ENCODE measurements at regions not wholly inside any gene's neighbourhood (a gene's known extent, or its start where the extent isn't known, plus 50 kb on each side); places are given as distances from the start of the nearest gene placed in this dataset.

DNA sequence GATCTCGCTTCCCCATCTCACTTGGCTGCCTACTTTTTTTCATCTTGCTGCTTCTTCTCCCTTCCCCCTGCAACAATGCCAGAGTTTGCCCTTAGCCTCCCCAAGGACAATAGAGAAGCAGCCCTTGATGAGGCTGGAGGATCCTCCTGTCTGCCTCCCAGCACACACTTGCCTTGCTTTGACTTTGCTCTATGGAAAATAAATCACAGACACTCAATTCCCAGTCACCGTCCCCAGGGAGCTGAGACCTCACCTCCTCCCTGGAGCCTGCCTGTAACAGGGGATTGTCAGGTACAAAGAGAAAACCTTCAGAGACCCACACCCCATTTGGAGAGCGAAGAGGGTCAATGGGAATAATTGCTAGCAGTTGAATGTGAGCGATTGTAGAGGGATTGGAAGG lies 242.1 kb upstream of the ZNF462 start:
- no peak overlapping the region for H3K4me3 ChIP-seq (ENCODE audit: control insufficient read depth, low read depth, low read length)
- TF ChIP-seq, protein P1, sequence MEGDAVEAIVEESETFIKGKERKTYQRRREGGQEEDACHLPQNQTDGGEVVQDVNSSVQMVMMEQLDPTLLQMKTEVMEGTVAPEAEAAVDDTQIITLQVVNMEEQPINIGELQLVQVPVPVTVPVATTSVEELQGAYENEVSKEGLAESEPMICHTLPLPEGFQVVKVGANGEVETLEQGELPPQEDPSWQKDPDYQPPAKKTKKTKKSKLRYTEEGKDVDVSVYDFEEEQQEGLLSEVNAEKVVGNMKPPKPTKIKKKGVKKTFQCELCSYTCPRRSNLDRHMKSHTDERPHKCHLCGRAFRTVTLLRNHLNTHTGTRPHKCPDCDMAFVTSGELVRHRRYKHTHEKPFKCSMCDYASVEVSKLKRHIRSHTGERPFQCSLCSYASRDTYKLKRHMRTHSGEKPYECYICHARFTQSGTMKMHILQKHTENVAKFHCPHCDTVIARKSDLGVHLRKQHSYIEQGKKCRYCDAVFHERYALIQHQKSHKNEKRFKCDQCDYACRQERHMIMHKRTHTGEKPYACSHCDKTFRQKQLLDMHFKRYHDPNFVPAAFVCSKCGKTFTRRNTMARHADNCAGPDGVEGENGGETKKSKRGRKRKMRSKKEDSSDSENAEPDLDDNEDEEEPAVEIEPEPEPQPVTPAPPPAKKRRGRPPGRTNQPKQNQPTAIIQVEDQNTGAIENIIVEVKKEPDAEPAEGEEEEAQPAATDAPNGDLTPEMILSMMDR (IDR thresholded peaks at IDR 0.05; ENCODE audit: control insufficient read depth, insufficient read depth, low read depth, low read length, missing control alignments): no peak
- DNase-seq (ENCODE audit: low read depth): no peak

DNA sequence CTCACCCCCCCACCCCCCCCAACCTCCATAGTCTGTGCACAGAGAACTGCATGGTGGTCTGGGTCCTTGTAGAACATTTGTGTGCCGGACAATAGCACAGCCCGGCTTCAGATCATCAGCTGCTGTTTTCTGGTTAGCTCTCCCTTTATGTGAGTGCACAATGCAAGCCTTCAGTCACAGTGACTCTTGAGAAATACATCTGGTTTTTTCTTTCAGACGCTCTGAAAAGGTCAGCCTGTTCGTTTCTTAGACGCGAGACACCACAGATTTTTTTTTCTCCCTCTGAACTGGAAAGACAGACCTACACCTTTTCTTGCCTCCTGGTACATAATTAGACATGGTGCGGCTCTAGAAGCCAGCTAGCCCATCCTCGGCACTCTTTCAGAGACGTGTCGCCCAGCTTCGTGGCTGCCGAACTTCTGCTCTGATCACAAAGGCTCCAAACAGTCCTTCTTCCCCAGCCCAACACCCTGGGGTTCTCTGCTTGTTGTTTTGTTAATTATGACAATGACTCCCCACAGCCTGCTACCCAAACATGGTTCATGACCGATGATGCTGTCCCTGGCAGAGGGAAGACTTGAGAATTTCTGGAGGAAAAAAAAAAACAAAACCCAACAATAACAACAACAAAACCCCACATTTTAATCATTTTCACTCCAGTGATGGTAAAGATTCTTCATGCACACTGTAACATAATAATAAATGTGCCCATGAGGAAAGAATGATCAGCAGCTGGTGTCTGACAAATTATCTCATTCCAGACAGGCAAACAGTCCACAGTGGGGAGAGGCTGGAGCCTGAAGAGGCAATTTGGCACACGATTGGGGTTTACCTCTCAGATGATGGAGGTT lies 241.4 kb upstream of the ZNF462 start:
- no peak for DNase-seq (ENCODE audit: low read depth)
- TF ChIP-seq, protein P1 (IDR thresholded peaks at IDR 0.05; ENCODE audit: control insufficient read depth, insufficient read depth, low read depth, low read length, missing control alignments): no peak
- no peak overlapping the region for H3K4me3 ChIP-seq (ENCODE audit: control insufficient read depth, low read depth, low read length)

DNA sequence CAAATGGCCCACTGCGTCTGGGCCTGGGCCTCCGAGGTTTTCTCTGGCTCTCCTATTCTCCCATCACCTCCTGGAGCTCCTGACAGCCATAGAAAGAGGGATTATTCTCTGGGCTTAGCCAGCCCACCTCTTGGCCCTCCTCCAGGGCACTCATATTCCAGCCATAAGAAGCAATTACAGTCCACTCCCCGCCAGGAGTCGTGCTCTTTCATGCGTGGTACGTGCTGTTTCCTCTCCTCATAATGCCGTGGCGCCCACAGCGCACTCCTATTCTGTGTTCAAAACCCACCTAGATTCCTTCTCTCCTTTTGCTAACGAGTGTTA lies 240.8 kb upstream of the ZNF462 start:
- DNase-seq (ENCODE audit: low read depth): no peak
- TF ChIP-seq, protein P1 (IDR thresholded peaks at IDR 0.05; ENCODE audit: control insufficient read depth, insufficient read depth, low read depth, low read length, missing control alignments): no peak
- H3K4me3 ChIP-seq (ENCODE audit: control insufficient read depth, low read depth, low read length): no peak overlapping the region

DNA sequence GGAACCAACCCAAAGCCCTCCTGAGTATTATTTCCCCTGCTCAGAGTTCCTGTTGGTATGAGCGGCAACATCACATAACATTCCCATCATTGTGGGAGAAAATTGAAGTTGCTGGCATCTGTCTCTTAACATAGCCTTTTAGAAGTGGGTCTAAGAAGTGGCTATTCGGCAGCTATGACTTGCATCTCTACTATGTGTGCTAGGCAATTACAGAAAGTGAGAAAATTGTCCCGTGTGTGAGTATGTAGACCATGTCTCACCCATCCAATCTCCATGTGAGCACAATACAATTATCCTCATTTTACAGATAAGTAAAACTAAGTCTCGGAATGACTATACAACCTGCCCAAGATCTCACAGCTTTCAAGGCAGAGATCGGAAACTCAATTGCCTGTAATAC lies 239.4 kb upstream of the ZNF462 start:
- TF ChIP-seq, protein P1 (IDR thresholded peaks at IDR 0.05; ENCODE audit: control insufficient read depth, insufficient read depth, low read depth, low read length, missing control alignments): no peak
- no peak for DNase-seq (ENCODE audit: low read depth)
- no peak overlapping the region for H3K4me3 ChIP-seq (ENCODE audit: control insufficient read depth, low read depth, low read length)

DNA sequence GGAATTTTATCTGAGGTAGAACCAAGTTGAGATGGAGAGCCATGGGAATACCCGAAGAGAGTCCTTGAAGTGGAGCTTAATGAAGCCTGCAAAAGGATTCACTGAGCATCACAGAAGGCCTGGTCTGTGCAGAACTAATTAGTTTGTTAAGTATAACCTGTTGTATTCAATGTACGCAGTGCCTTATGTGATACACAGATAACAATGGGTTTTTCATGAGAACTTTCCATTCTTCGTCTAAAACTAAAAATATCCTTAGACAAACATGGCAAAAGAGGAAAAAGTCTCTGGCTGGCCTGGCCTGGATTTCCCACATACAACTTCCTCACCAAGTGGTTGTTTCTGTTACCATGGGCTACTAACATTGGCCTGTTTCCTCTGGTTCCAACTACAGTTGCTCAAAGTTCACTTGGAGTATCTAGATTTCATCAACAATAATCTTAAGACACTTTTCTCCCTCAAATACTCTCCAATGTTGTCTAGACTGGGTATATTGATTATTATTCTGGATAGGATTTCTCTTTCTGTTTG lies 237.6 kb upstream of the ZNF462 start:
- H3K4me3 ChIP-seq (ENCODE audit: control insufficient read depth, low read depth, low read length): no peak overlapping the region
- TF ChIP-seq, protein P1 (IDR thresholded peaks at IDR 0.05; ENCODE audit: control insufficient read depth, insufficient read depth, low read depth, low read length, missing control alignments): no peak
- DNase-seq (ENCODE audit: low read depth): no peak

DNA sequence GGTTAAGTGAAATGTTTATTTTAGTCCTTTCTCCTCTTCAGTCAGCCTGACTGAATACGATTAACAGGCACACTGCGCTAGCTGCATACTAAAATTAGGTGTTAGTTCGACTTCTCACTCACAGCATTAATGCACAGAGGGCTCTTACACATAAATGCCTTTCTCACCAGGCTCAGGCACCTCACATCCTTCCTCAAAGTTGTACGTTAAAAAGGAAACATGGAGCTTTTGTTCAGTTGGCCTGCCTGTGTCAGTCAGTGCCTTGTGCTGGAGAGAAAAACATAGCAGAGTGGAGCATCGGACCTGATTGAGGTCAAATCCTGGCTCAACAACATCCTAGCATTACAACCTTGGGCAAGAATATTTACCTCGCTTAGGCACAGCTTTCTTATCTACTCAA lies 236.0 kb upstream of the ZNF462 start:
- no peak overlapping the region for H3K4me3 ChIP-seq (ENCODE audit: control insufficient read depth, low read depth, low read length)
- no peak for DNase-seq (ENCODE audit: low read depth)
- TF ChIP-seq, protein P1 (IDR thresholded peaks at IDR 0.05; ENCODE audit: control insufficient read depth, insufficient read depth, low read depth, low read length, missing control alignments): no peak
